HG02623 (cell line): ENCODE measurements at regions not wholly inside any gene's neighbourhood (a gene's known extent, or its start where the extent isn't known, plus 50 kb on each side); places are given as distances from the start of the nearest gene placed in this dataset.

Source experiments
- ATAC-seq: cut with Tn5 transposase; IDR thresholded peaks from one replicate; pipeline ENCODE4 v1.9.1; 2021; ENCODE audit warnings: moderate library complexity; ENCODE audit not compliant: unreplicated experiment

DNA sequence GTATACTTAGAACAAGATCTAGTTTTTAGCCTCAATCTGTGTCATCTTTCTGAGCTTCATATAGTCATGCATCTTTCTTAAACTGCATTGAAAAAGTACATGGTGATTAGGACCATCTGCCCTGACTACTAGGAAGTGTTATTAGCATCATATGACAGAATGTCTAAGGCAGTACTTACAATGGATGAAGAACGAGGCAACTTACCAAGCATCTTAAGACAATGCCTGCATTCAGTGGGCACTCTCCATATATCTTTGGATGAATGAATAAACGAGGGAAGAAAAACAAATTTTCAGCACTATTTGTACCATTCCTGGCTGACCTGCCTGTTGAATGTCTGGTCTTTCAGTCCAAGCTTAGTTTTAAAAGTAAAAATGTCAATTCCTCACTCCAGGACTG, 185.4 kb upstream of the EPHA3 start:
- no peak for ATAC-seq

DNA sequence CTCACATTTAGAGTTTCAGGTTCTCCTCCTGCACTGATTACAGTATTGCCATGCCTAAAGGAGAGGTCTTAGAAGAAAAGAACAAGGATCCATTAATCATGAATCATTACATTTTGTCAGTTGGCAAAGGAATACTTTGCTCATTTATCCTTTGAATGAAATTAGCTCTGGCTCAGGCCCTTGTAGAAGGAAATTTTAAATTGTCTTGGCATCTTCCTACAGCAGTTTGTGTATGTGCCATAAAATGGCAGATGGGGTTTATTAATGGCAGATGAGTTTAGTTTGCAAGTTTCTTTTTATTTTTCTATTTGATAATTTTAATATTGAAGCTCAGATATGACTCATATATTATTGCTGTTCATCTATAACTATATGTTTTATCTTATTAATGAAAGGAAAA, 181.2 kb upstream of the EPHA3 start:
- ATAC-seq, result no peak

DNA sequence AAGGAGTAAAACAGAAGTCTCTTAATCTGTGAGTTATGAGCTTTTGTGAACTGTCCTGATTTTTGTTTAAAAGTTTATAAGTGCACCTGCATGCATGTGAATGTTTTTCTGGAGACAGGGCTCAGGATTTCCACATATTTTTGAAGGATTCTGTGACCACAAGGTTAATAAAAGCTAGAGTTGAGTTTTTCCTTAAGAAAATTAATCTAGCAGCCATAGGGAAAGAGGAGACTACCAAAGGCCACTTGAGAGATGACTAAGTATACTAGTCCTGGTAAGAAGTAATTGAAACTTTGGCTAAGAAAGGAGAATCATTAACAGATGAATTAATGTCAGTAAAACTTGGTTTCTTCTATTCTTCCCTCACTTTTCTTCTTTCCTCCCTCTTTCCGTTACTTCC, 176.8 kb upstream of the EPHA3 start:
- ATAC-seq, result no peak

DNA sequence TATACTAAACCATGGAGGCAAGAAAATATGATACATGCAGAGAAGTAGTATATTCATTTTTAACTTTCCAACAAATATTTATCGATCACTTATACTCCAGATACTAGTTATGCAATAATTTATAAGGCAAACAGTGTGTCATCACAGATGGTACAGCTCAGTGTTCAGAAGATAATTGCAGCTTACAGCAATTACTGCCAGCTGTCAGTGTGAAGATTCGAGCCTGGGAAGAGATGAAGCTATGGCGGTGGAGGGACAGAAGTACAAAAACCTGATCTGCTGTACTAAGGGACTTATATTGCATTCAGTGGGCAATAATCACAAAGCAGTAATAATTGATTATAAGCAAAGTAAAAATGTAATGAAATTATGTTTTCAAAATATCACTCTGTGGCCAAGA, 170.6 kb upstream of the EPHA3 start:
- ATAC-seq, result no peak

DNA sequence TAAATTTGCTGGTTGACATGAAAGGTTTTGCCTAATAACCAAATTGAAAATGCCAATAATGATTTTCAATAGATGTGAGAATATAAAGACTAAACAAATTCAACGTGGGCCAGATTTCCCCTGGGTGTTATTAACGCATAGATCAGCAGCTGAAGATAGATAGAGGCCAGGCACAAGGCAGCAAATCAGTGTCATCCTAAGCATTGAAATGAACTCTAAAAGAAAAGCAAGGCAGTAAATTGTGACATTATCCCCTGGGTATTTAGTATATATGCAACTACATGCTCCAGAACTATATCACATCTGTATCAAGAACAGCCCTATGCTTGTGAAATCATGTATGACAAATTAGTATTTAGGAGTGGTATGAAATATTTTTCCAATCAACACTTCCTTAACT, 167.1 kb upstream of the EPHA3 start:
- no peak for ATAC-seq

DNA sequence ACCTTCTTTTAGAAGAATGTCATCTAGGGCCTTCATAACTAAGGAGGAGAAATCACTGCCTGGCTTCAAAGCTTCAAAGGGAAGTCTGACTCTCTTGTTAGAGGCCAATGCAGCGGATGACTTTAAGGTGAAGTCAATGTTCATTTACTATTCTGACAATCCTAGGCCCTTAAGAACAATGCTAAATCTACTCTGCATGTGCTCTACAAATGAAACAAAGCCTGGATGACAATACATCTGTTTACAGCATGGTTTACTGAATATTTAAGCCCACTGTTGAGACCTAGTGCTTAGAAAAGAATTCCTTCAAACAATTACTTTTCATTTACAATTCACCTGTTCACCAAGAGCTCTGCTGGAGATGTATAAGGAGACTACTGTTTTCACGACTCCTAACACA, 160.4 kb upstream of the EPHA3 start:
- no peak for ATAC-seq

DNA sequence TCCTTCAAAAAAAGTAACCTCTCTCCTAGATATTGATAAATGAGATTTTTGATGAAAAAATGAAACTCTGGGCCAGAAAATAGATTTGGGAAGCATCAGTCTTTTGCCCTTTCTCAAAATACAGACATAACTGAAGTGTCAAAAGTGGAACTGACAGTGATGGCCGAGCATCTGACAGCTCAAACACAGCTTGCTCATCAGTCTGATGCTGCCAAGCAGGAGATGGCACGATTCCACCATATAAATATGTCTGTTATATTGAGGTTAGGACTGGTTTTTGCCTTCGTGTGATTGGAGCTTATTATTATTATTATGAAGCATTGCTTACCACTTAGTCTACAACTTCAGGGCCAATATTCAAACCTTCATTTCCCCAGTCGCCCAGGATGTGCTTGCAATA, 152.6 kb upstream of the EPHA3 start:
- ATAC-seq, result no peak

DNA sequence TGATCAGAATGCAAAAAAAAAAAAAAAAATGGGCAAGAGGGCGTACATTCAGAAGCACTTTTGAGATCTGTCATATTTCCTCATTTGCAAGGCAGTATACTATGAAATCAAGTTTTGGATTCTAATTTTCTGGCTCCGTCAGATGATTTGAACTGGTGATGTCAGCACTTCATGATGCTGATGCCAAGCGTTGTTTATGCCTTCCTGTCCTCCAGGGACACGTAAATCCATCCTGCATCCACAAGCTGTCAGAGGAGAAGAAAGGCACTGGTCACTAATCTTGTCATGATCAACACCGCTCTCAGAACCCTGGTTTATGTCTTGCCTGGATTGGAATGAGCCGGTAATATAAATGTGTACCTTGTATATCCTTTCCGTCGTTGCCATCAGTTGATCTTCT, 152.1 kb upstream of the EPHA3 start:
- no peak for ATAC-seq

DNA sequence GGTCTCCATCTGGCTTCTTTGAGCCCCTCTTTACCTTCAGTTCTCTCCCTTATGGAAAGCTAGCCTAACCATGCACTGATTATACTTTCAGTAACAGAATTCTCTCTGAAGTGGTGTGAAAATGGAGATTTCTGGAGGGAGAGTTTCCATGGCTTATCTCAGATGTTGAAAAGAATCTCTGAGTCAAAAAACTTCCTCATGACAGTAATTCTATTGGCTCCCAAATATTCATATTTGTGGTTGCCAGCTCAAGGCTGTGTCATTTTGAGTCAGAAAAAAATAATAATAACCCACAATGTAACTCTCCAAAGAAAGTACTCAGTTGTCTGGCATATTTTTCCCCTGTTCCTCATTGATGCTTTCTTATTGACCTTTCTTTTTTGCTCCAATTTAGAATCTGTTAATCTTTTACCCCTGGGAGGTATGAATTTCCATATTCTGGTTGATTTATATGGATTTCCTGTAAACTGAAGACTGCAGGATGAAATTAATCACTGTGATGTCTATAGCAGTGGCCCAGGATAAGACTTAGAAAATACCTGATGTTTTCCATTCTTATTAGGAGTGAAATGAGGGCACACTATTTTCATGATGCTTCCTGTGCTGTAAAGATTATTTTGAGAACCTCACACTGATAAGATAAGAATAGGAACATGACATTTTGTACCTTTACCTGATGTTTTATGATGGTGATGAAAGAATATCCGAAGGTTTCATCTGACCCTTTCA, 149.5 kb upstream of the EPHA3 start:
- no peak for ATAC-seq

DNA sequence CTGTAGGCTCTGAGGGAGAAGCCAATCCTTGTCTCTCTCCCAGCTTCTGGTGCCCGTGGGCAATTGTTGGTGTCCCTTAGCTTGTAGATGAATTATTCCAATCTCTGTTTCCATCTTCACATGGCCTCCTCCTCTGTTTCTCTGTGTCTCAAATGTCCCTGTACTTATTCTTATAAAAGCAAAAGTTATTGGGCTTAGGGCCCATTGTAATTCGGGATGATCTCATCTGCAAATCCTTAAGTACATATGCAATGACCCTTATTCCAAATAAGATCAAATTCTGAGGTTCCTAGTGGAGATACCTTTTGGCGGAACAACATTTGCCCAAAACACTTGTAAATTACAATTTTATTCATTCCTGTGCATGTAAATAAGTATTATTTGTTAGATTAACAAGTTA, 147.4 kb upstream of the EPHA3 start:
- no peak for ATAC-seq

DNA sequence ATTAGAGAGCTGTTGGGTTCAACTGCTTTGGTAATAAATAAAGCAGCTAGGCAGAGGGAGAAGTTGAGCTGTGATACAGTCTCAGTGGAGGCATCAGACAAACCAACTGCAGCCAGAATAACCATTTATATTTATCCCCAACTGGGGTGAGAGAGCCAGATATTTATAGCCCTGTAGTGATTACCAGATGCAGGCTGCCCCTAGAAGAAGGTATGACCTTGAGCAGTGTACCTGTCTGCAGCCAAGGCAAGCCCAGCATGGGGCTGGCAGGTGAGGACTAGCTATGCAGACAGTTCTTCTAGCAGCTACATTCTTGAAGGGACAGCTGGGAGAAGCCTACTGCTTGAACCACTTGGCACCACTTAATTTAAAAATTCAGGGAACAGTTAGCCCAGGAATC, 144.4 kb upstream of the EPHA3 start:
- no peak for ATAC-seq

DNA sequence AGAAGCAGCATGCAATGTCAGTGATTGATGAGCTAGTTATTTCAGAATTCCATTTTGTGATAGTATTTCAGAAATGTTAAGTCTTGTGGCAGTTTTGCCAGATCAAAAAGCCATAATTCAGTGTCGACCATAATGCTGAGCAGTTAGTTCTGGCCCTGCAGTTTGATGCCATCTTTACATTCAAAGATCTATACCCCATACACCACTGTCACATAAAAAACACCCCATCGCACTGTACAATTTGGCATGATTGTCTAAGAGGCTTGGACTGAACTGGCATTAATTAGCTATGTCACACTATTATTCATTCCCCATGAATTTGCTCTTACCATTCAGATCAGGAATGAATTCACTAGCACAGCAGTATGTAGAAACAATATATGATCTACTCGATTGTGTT, 127.7 kb upstream of the EPHA3 start:
- ATAC-seq, result no peak

DNA sequence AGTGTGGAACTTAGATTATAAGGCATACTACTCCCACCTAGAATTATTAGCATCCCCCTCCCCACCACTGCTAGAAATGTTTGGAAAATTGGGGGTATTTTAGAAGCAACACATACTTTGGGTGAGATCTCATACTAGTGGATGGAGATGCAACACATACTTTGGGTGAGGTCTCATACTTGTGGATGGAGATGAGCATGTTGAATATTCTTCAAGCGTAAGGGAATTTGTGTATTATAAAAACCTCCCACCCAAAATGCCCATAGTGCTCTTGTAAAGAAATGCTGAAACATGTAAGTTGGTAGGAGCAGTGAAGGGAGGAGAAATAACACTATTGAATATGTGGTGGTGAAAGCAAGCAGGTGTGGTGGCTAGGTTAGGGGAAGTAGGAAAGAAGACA, 124.0 kb upstream of the EPHA3 start:
- ATAC-seq, result no peak

DNA sequence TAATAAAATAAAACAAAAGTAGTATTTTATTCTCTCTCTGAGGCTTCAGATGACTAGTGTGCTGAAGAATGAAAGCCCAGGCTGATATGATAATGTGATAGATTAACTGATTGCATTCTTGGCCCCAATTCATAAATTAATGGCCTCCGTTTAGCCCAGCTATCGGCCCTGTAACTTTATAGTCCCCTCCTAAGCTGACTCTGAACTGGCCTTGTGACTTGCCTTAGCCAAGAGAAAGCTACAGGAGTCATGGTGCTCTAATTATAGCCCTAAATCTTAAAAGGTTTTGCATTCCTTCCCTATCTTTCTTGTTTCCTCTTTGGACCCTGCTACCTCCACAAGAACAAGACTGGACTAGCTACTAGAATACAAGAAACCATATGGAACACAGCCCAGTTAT, 123.2 kb upstream of the EPHA3 start:
- no peak for ATAC-seq

DNA sequence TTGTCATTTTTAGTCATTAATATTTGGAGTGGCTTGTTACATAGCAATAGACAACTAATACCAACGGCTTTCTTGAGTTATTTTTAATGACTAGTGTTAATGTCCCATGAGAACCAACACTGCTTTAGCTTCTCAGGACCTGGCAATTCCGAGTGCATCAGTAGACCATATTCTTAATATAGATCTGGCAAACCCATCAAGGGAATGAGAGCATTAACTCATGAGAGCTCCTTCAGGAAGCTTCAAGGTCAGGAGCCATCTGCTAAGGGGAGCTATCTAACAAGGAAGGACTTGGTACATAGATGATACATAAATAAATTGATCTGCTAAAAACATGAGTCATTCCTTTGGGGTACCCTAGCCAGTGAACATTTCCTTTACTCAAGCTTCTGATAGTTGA, 122.6 kb upstream of the EPHA3 start:
- ATAC-seq, result no peak

DNA sequence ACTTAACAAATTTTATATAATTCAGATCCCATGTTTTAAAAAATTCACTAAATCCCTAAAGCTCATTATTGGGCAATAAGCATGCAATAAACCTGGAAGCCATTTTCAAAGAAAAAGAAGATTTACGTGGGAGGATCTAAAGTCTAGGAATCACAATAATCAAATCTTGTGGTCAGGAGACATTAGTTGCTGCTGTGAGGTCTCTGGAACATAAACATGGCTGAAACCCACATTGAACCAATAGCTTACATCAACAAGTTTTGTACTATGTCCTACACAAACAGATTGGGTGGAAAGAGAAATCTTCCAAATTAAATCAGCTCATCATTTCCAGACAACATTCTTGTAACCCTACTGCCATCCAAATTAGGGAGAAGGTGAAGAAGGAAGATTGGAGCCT, 121.9 kb upstream of the EPHA3 start:
- no peak for ATAC-seq

DNA sequence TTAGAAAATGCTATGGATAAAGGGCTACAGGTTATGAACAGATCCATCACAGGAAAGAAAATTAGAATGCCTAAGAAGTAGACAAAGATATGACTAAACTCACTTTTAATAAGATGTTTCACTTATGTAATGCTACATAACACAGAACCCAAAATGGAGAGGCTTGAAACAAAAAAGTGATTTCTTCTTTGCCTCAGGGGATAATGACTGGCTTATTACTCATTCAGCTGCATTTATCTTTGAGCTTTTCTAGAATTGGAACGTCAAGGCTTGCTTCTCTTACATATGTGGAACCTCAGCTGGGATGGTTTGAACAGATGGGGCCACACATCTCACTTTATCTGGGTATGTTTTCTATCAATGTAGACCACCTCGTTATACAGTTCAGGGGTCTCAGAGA, 120.6 kb upstream of the EPHA3 start:
- ATAC-seq, result no peak

DNA sequence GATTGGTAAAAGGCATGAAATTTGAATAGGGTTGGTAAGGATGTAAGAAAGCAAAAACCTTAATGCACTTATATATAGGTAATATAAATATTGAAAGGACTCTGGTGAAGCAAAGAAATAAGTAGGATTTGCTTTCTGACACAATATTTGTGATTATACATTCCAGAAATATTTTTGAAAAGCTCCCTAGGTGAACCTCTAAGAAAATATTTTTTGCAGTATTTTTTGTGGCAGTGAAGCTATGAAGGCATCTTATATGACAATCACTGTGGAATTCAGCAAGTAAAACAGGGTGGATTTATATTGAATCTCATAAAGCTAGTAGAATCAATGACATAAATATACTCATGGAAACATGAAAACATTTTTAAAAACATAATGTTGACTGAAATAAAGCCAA, 119.6 kb upstream of the EPHA3 start:
- no peak for ATAC-seq

DNA sequence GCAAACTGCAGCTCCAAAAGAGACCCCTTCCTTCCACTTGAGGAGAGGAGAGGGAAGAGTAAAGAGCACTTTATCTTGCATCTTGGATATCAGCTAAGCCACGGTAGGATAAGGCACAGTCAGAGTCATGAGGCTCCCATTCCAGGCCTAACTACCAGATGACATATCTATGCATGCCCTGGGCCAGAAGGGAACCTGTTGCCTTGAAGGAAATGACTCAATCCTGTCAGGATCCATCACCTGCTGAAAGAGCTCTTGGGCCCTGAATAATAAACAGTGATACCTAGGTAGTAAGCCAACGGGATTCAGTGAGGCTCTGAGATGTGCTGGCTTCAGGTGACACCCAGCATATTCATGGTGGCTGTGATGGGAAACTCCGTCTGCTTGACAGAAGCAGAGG, 118.5 kb upstream of the EPHA3 start:
- ATAC-seq, result no peak

DNA sequence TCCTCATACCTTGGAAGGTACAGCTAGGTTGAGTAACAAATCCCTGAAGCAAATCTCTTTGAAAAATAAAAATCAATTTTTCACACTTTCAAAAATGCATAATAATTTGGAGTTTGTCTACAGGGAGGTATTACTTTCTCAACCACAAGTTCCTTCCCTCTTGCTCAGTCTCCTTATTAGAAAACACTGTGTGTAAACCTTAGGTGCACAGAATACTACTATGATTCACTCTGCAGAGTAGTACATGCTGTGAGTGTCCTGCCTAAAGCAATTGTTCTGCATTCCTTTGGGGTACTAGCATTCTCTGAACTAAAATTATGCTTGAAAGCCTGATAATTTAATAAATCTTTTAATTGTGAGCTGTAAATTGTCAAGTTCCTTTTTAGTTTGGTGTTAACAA, 115.9 kb upstream of the EPHA3 start:
- ATAC-seq, result no peak

DNA sequence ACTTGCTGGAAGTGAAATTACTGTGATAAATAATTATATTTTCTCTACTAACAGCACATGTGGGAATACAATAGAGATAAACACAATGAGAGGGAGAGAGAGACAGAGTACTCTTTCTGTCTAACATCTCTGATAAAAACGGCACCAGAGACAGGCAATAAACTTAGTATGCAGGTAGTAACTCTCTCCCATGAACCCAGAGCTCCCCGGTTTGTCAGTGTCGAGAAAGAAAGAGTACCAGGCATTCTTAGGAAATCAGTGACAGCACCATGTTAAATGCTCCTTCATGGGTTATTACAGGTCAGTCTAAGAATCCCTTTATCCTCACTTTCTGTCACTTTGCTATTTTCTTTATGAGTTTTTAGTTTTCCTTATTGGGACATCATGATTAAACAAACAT, 110.7 kb upstream of the EPHA3 start:
- no peak for ATAC-seq

DNA sequence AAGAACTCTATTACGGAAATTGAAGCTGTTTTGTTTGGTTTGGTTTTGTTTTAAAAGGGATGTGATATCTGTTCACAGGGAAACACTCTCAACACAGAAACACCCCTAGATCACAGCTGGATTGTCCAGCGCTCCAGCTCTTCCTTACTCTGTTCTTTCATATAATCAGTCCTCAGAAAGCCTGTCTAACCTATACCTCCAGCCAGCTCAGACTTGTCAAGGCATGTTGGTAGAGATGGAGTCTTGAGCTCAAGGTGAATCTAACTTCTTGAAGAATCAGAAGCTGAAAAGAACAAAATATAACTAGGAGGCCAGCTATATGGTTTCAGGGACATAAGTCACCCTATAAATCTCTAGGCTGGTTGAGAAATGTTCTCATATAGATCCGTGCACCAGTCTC, 110.2 kb upstream of the EPHA3 start:
- no peak for ATAC-seq

DNA sequence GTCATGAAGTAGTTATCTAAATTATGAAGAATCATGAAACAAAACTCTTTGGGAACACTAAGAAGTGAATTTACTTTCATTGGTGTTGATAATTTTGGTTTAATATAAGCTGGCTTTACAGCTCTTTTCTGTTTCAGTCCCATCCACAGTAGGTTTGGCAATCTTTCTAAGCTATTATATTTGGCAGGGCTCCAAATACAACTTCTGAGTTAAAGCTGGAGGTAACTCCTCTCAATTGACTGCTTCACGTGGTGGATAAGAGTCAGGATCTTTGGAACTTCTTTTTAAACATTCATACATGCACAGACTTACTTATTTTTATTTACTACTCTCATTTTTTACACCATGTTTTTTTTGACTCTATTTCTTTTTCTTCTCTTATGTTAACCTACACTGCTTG, 106.5 kb upstream of the EPHA3 start:
- ATAC-seq, result no peak

DNA sequence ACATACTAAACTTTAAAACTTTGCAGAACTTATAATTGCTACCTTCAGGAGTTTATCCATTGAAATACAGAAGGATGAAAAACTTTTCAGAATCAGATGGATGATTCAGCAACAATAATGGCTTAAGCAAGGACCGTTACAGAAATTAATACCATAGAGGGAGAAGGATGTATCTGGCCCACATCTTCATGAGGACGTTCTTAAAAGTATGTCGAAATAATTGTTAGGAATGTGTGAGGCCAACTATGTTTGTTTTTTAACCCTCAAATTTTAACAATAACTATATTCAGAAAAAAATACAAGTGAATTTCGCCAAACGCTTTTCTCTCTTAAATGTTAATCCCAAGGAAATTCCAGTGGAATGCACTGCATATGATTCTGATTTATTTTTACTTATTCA, 105.2 kb upstream of the EPHA3 start:
- ATAC-seq, result no peak
